OCI-LY7 (cell line): ENCODE measurements at regions not wholly inside any gene's neighbourhood (a gene's known extent, or its start where the extent isn't known, plus 50 kb on each side); places are given as distances from the start of the nearest gene placed in this dataset.

Experiments used
- EZH2phosphoT487 ChIP-seq: fragments of 200-600 bp; sonication (generic); IDR thresholded peaks from 2 replicates; pipeline ENCODE4 v1.6.1; 2018; ENCODE audit warnings: low read depth, borderline replicate concordance, mild to moderate bottlenecking, mixed run types, antibody characterized with exemption, low read length, moderate library complexity, mixed read lengths
- TF ChIP-seq, protein P1 (sequence below): fragments of 200-600 bp; sonication (generic); conservative IDR thresholded peaks from 2 replicates; pipeline ENCODE4 v1.5.1; 2014; ENCODE audit warnings: mild to moderate bottlenecking, antibody characterized with exemption, low read length, moderate library complexity, mixed read lengths

DNA sequence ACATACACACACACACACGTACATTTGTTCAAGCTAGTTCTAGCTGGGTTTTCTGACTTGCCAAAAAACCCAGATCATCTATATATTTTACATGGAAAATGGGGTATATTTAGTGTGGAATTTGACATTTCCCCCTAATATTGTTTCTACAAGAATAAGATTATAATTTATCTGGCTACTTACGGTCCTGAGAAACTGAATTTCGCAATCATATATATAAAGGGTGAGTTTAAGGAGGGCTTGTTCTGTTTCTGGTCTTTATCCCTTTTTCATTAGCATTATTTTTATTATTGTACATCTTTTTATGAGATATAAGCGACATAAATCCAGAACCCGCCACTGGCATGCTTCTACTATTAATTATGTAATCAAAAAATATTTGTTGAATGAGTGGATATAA lies 528.9 kb downstream of the TMX3 start:
- TF ChIP-seq, protein P1, sequence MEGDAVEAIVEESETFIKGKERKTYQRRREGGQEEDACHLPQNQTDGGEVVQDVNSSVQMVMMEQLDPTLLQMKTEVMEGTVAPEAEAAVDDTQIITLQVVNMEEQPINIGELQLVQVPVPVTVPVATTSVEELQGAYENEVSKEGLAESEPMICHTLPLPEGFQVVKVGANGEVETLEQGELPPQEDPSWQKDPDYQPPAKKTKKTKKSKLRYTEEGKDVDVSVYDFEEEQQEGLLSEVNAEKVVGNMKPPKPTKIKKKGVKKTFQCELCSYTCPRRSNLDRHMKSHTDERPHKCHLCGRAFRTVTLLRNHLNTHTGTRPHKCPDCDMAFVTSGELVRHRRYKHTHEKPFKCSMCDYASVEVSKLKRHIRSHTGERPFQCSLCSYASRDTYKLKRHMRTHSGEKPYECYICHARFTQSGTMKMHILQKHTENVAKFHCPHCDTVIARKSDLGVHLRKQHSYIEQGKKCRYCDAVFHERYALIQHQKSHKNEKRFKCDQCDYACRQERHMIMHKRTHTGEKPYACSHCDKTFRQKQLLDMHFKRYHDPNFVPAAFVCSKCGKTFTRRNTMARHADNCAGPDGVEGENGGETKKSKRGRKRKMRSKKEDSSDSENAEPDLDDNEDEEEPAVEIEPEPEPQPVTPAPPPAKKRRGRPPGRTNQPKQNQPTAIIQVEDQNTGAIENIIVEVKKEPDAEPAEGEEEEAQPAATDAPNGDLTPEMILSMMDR, result no peak
- no peak for TF ChIP-seq EZH2phosphoT487
